ENCODE measurements at regions not wholly inside any gene's neighbourhood (a gene's known extent, or its start where the extent isn't known, plus 50 kb on each side); places are given as distances from the start of the nearest gene placed in this dataset.

GRCh38 chr15:91592567-91592966 is 260.9 kb upstream of the SLCO3A1 start:
- TF ChIP-seq CTCF (optimal IDR thresholded peaks at IDR 0.05 in 1 of 3, IDR thresholded peaks at IDR 0.05 in 1 of 3, conservative IDR thresholded peaks at IDR 0.05 in 1 of 3; ENCODE audit: extremely low read depth in 1 of 3, insufficient read depth in 2 of 3, low read length in 3 of 3) (no peak), EZH2 (IDR thresholded peaks at IDR 0.05; ENCODE audit: low read length) (no peak)

Measured in keratinocyte (primary cell).